ENCODE measurements at regions not wholly inside any gene's neighbourhood (a gene's known extent, or its start where the extent isn't known, plus 50 kb on each side); places are given as distances from the start of the nearest gene placed in this dataset.
"Not testable (repeated sequence)": the region's sequence is repeated elsewhere in the genome, so short reads cannot be mapped to it uniquely, and the experiment has no call there.

DNA sequence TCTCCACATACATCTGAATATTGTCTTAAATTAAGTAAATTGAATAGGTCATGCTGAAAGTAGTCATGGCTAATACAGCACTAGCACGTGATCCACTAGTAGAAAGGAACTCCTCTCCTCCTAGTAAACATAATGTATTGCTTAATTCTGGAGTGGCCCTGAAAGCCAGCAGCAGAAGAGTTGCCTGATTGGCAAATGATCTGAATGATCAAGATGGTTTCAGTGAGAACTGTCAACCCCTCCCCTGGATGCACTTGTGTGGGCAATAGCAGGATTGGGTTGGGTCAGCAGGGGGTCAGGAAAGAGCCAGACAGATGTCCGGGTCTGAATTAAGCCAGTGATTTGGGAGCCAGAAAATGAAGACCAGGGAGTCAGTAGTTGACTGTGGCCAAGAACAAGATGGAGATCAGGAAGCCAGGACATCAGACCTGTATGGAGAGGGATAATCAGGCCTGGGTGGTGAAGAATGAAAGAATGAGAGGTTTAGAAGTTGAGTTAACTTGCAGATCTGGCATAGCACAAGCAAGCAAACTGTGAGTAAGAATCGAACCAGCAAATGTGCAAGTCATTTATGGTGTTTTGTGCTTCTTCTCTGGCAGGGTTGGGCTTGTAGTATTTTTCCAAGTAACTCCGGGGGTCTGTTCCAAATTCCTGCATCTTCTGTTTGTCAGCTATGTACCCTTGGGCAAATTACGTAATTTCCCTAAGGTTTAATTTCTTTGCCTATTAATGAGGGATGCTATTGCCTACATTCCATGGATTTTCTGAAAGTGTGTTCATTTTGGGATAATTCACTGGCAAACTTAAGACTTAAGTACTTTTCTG, 304.9 kb downstream of the CD109 start:
- Histone ChIP-seq H3K27me3 (ENCODE audit: control insufficient read depth, insufficient read depth, low read length) (no peaks in the 10 kb centered on the region), H3K27ac (ENCODE audit: low read depth, low read length) (no peak overlapping the region), H3K9me3 (ENCODE audit: control insufficient read depth, insufficient read depth, low read length) (no peaks in the 10 kb centered on the region), H3K4me3 (ENCODE audit: low read depth, low read length) (no peak overlapping the region)
- TF ChIP-seq, protein P1, sequence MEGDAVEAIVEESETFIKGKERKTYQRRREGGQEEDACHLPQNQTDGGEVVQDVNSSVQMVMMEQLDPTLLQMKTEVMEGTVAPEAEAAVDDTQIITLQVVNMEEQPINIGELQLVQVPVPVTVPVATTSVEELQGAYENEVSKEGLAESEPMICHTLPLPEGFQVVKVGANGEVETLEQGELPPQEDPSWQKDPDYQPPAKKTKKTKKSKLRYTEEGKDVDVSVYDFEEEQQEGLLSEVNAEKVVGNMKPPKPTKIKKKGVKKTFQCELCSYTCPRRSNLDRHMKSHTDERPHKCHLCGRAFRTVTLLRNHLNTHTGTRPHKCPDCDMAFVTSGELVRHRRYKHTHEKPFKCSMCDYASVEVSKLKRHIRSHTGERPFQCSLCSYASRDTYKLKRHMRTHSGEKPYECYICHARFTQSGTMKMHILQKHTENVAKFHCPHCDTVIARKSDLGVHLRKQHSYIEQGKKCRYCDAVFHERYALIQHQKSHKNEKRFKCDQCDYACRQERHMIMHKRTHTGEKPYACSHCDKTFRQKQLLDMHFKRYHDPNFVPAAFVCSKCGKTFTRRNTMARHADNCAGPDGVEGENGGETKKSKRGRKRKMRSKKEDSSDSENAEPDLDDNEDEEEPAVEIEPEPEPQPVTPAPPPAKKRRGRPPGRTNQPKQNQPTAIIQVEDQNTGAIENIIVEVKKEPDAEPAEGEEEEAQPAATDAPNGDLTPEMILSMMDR (IDR thresholded peaks at IDR 0.05; ENCODE audit: low read depth, low read length), result no peak
- peak; percentile 20 for DNase-seq (ENCODE audit: low read depth, low spot score)
- ChIA-PET CTCF (no interaction called here), POLR2A (no interaction called here)

DNA sequence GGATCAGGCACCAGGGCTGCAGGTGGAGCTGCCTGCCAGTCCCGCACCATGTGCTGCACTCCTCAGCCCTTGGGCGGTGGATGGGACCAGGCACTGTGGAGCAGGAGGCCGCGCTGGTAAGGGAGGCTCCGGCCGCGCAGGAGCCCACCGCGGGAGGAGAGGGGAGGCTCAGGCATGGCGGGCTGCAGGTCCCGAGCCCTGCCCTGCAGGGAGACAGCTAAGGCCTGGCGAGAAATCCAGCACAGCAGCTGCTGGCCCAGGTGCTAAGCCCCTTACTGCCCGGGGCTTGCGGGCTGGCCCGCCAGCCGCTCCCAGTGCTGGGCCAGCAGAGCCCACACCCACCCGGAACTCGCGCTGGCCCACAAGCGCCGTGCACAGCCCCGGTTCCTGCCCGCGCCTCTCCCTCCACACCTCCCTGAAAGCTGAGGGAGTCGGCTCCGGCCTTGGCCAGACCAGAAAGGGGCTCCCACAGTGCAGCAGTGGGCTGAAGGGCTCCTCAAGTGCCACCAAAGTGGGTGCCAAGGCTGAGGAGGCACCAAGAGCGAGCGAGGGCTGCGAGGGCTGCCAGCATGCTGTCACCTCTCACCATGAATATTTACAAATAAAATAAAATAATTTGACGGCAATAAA, 294.7 kb downstream of the CD109 start:
- DNase-seq (ENCODE audit: low read depth, low spot score); H3K27ac ChIP-seq (ENCODE audit: low read depth, low read length); H3K27me3 ChIP-seq (ENCODE audit: control insufficient read depth, insufficient read depth, low read length); H3K9me3 ChIP-seq (ENCODE audit: control insufficient read depth, insufficient read depth, low read length); POLR2A ChIA-PET; H3K4me3 ChIP-seq (ENCODE audit: low read depth, low read length): not testable (repeated sequence)
- CTCF ChIA-PET, result interaction anchor here (1.0 to 1.8 kb wide), 2 partner anchors 21 to 1218 kb away, joined by 3 to 6 read pairs; no protein-coding TSS in a partner anchor

DNA sequence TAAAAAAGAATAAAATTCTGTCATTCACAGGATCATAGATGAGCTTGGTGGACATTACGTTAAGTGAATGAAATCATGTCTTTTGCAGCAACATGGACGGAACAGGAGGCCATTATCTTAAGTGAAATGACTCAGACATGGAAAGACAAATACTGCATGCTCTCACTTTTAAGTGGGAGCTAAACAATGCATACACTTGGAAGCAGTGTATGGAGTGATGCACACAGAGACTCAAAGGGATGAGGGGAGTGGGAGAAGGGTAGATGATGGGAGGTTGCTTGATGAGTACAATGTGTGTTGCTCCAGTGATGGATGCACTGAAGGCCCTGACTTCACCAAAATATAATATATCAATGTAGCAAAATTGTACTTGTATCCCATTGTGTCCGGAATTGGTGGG, 293.4 kb downstream of the CD109 start:
- TF ChIP-seq, protein P1 (IDR thresholded peaks at IDR 0.05; ENCODE audit: low read depth, low read length), result no peak
- ChIA-PET CTCF (interaction anchor here (0.9 to 1.0 kb wide), 2 partner anchors 20 to 1220 kb away, joined by 3 read pairs; no protein-coding TSS in a partner anchor), POLR2A (no interaction called here)
- Histone ChIP-seq H3K4me3 (ENCODE audit: low read depth, low read length) (no peak overlapping the region), H3K27ac (ENCODE audit: low read depth, low read length) (no peak overlapping the region), H3K27me3 (ENCODE audit: control insufficient read depth, insufficient read depth, low read length) (no peaks in the 10 kb centered on the region), H3K9me3 (ENCODE audit: control insufficient read depth, insufficient read depth, low read length) (peaks cover 7% of the 10 kb centered on the region; the same call in 1 of the 2 replicates)
- no peak for DNase-seq (ENCODE audit: low read depth, low spot score)

DNA sequence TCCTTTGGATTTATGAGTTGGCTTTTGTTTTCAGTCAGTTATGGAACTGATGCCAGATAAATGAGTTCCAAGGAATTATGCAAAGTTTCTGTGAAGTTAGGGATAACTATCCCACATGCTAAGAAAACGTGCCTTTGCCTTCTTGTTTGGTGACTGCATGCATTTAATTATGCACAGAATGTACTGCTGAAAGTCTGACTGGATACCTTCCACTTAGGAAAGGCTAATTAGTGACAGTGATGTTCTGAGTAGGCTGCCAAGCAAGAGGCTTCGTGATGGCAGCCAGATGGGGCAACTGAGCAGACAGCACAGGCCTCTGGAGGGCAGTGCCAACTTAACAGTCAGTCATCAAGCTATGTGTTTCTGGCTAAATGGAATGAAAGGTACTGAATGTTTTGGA, 289.9 kb downstream of the CD109 start:
- ChIA-PET POLR2A (no interaction called here), CTCF (interaction anchor here (1.0 to 3.7 kb wide), 3 partner anchors 16 to 1225 kb away, joined by 3 to 28 read pairs (median 6); no protein-coding TSS in a partner anchor)
- H3K27ac ChIP-seq (ENCODE audit: low read depth, low read length), result no peak overlapping the region
- DNase-seq (ENCODE audit: low read depth, low spot score), result no peak
- no peaks in the 10 kb centered on the region for H3K27me3 ChIP-seq (ENCODE audit: control insufficient read depth, insufficient read depth, low read length)
- TF ChIP-seq, protein P1 (IDR thresholded peaks at IDR 0.05; ENCODE audit: low read depth, low read length), result peak; percentile 23; the same call in 1 of the 2 replicates
- no peak overlapping the region for H3K4me3 ChIP-seq (ENCODE audit: low read depth, low read length)
- peaks cover 5% of the 10 kb centered on the region; the same call in 1 of the 2 replicates for H3K9me3 ChIP-seq (ENCODE audit: control insufficient read depth, insufficient read depth, low read length)

DNA sequence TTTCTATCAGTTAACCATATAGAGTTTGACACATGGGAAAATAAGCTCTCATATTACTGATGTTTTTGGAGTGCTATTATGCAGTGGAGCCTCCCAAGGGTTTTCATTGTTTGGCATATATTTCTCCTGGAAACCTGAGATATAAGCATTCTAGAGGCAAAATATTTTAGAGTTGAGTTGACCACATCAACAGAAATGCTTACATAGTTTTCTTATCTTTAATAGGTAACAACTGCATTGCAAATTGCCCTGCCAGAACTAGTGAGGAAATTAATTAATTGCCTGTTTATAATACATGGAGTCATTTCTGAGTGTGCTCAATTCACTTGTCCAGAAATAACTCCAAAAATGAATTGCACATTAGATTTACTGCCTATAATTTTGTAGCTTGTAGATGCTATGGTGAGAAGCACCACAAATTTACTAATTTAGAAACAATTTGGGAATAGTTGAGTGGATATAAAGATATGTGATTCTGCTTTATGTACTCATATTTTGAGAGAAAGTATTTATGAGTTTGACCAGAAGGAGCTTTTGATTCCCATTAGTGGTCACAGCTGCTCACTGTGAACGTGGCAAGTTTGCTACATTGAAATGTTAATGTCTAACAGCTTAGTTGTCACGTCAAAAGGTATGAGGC, 288.7 kb downstream of the CD109 start:
- Histone ChIP-seq H3K9me3 (ENCODE audit: control insufficient read depth, insufficient read depth, low read length) (no peaks in the 10 kb centered on the region), H3K27ac (ENCODE audit: low read depth, low read length) (no peak overlapping the region), H3K27me3 (ENCODE audit: control insufficient read depth, insufficient read depth, low read length) (no peaks in the 10 kb centered on the region), H3K4me3 (ENCODE audit: low read depth, low read length) (no peak overlapping the region)
- CTCF ChIA-PET, result interaction anchor here (0.7 to 3.7 kb wide), 5 partner anchors 11 to 1225 kb away, joined by 3 to 28 read pairs (median 3); no protein-coding TSS in a partner anchor
- no peak for DNase-seq (ENCODE audit: low read depth, low spot score)
- POLR2A ChIA-PET, result interaction anchor here (0.6 kb wide), 1 partner anchor 757 kb away, joined by 7 read pairs; no protein-coding TSS in a partner anchor
- TF ChIP-seq, protein P1 (IDR thresholded peaks at IDR 0.05; ENCODE audit: low read depth, low read length), result no peak

Measured in AG04450 (cell line).